ENCODE measurements at regions not wholly inside any gene's neighbourhood (a gene's known extent, or its start where the extent isn't known, plus 50 kb on each side); places are given as distances from the start of the nearest gene placed in this dataset.

DNA sequence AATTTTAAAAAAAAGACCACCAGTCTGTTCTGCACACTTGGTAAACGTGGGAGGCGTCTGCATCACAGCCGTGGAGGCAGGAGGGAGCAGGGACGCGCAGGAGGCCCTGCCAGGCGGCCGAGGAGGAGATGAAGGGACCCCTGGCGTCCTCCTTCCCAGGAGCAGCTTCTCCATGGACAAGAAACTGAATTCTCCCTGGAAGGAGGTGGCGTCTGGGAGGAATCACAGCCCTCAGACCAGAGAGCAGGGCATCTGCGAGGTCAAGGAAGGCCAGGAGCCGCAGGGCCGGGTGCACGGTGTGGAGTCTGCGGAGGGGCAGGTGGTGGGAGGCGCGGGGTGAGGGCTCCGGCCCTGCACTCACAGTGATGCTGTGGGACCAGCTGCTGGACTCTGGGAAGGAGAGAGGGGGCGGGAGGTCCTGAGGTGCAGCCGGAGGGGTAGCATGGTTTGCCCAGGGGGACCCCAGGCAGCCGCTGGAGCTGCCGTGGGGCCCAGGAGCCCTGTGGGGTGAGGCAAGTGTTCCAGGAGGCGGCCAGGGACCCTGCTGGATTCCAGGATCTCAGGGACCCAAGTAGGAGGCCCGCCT, 73.5 kb upstream of the GALNT9 start:
- no peak for TF ChIP-seq POLR2A (IDR thresholded peaks at IDR 0.05)
- TF ChIP-seq CTCF (IDR thresholded peaks at IDR 0.05) = no peak
